Breast epithelium (tissue), 3 donors: ENCODE measurements at regions not wholly inside any gene's neighbourhood (a gene's known extent, or its start where the extent isn't known, plus 50 kb on each side); places are given as distances from the start of the nearest gene placed in this dataset.

Experiments
- POLR2A ChIP-seq: fragments of 450-650 bp; IDR thresholded peaks from one replicate; pipeline ENCODE4 v1.6.1; 2016; ENCODE audit warnings: antibody characterized with exemption, mild to moderate bottlenecking, moderate library complexity
- TF ChIP-seq, protein P1 (sequence below), 3 donors: fragments of 450-650 bp; IDR thresholded peaks; one replicate each; pipeline ENCODE4 v1.5.1; 2016 to 2017; ENCODE audit warnings: antibody characterized with exemption in 3 of 3, mild to moderate bottlenecking in 3 of 3, moderate library complexity in 3 of 3

DNA sequence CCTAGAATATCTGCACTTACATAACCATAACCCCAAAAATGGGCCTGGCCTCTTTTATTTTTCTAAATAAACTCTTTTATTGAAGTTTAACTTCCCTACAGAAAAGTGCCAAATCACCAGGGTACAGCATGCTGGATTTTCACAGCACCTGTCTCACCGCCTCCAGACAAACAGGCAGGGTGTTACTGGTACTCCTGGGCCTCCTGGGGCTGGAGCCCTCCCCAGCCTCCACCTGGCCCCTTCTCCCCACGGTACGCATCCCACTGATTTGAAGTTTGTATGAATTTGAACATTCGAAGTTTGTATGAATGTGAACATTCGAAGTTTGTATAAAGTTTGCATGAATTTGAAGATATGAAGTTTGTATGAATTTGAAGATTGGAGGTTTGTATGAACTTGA is 232.1 kb downstream of the NDUFA10 start:
- no peak for TF ChIP-seq POLR2A
- TF ChIP-seq, protein P1, sequence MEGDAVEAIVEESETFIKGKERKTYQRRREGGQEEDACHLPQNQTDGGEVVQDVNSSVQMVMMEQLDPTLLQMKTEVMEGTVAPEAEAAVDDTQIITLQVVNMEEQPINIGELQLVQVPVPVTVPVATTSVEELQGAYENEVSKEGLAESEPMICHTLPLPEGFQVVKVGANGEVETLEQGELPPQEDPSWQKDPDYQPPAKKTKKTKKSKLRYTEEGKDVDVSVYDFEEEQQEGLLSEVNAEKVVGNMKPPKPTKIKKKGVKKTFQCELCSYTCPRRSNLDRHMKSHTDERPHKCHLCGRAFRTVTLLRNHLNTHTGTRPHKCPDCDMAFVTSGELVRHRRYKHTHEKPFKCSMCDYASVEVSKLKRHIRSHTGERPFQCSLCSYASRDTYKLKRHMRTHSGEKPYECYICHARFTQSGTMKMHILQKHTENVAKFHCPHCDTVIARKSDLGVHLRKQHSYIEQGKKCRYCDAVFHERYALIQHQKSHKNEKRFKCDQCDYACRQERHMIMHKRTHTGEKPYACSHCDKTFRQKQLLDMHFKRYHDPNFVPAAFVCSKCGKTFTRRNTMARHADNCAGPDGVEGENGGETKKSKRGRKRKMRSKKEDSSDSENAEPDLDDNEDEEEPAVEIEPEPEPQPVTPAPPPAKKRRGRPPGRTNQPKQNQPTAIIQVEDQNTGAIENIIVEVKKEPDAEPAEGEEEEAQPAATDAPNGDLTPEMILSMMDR (IDR thresholded peaks at IDR 0.05): no peak
